A549 (cell line): ENCODE measurements at regions not wholly inside any gene's neighbourhood (a gene's known extent, or its start where the extent isn't known, plus 50 kb on each side); places are given as distances from the start of the nearest gene placed in this dataset.

Experiments
- CTCF ChIP-seq: fragments of >200 bp; sonication (Bioruptor Twin); formaldehyde crosslinking; IDR thresholded peaks from 3 replicates; pipeline ENCODE4 v1.5.1; 2016
- POLR2A ChIP-seq: IDR thresholded peaks from 2 replicates; pipeline ENCODE4 v1.6.1; 2012; ENCODE audit warnings: mild to moderate bottlenecking, low read length
- REST ChIP-seq: fragments of 200-600 bp; sonication (generic); IDR thresholded peaks from 2 replicates; pipeline ENCODE4 v1.6.1; 2016; ENCODE audit warnings: antibody characterized with exemption, mild to moderate bottlenecking, moderate library complexity
- ZSCAN20 ChIP-seq: fragments of 250-450 bp; sonication (Bioruptor Pico); IDR thresholded peaks from 2 replicates; pipeline ENCODE4 v1.8.0; 2022; ENCODE audit warnings: mild to moderate bottlenecking, moderate library complexity

GRCh38 chr13:34176633-34177032 is 358.7 kb downstream of the RFC3 start:
- TF ChIP-seq CTCF (no peak), REST (no peak), ZSCAN20 (CRISPR knock-in tag) (no peak), POLR2A (no peak)
